K562 (cell line): ENCODE measurements at regions not wholly inside any gene's neighbourhood (a gene's known extent, or its start where the extent isn't known, plus 50 kb on each side); places are given as distances from the start of the nearest gene placed in this dataset.

Source experiments
- ATAC-seq: fragments of 200-7000 bp; cut with Tn5 transposase; 3 replicates; pipeline ENCODE4 v1.9.1; 2020; ENCODE audit warnings: moderate library complexity
- BruUV-seq: library from RNA; stranded (reverse); fragments of 400-500 nt; replicated peaks from 2 replicates; lab custom pipeline; 2021; lab: Mats Ljungman, UMichigan
- CTCF ChIA-PET: fragments of 300-600 bp; formaldehyde crosslinking; extraction: SDS; loops from one replicate; lab custom pipeline; 2021; ENCODE audit warnings: low intra/inter-chr PET ratio; lab: Yijun Ruan, JAX
- POLR2A ChIA-PET: fragments of 300-600, 350-650 bp; sonication (Branson Sonifier 250); formaldehyde crosslinking; extraction: SDS; loops from one replicate; lab custom pipeline; 2021; ENCODE audit warnings: antibody characterized with exemption, inconsistent platforms; lab: Yijun Ruan, JAX
- DNase-seq, 4 experiments: peaks; one replicate each; pipeline versions ENCODE4 v3.0.0 to v3.0.0-alpha.2; 2011 to 2018; ENCODE audit warnings: low spot score in 3 of 4, mixed read lengths in 3 of 4; ENCODE audit errors: extremely low read depth in 1 of 4
- FAIRE-seq: peaks from 2 replicates; lab custom pipeline; 2011; peaks lifted over from hg19 to GRCh38; lab: Jason Lieb, UNC
- H2AFZ ChIP-seq: 2 replicates; pipeline ENCODE4 v1.6.0; 2011; ENCODE audit warnings: low read depth, low read length, control low read depth, inconsistent platforms
- H3K27ac ChIP-seq: fragments of 200-600 bp; 3 replicates; pipeline ENCODE4 v1.8.0; 2011; ENCODE audit warnings: low read depth, mild to moderate bottlenecking, control low read depth, inconsistent platforms, low read length, moderate library complexity, mixed read lengths; ENCODE audit errors: extremely low read depth
- H3K27me3 ChIP-seq, 2 experiments: fragments of 300-600 bp in 1 of 2; 2 replicates in 1 of 2; 3 replicates in 1 of 2; pipeline versions ENCODE4 v1.6.0 to v1.8.0; 2011; ENCODE audit warnings: inconsistent platforms in 2 of 2, low read length in 2 of 2, mild to moderate bottlenecking in 1 of 2, mixed read lengths in 1 of 2, moderate library complexity in 1 of 2; ENCODE audit not compliant: control insufficient read depth in 2 of 2, insufficient read depth in 2 of 2
- H3K36me3 ChIP-seq: fragments of 300-600 bp; 3 replicates; pipeline ENCODE4 v1.8.0; 2011; ENCODE audit warnings: mild to moderate bottlenecking, low read length, inconsistent platforms; ENCODE audit not compliant: control insufficient read depth, insufficient read depth
- H3K4me1 ChIP-seq, 2 experiments: fragments of 200-600 bp in 1 of 2; replicated peaks in 1 of 2; 2 replicates in 1 of 2; 3 replicates in 1 of 2; pipeline versions ENCODE4 v1.5.1 to v1.8.0; 2011; ENCODE audit warnings: inconsistent platforms in 2 of 2, low read length in 2 of 2, mild to moderate bottlenecking in 1 of 2, mixed read lengths in 1 of 2, moderate library complexity in 1 of 2; ENCODE audit not compliant: control insufficient read depth in 2 of 2, insufficient read depth in 2 of 2
- H3K4me2 ChIP-seq: 2 replicates; pipeline ENCODE4 v1.6.1; 2011; ENCODE audit warnings: low read length, control low read depth, inconsistent platforms, mixed read lengths; ENCODE audit not compliant: insufficient read depth
- H3K4me3 ChIP-seq: fragments of 200-600 bp; sonication (generic), shearing (Covaris generic); 2 replicates; pipeline ENCODE4 v1.5.1; 2016; ENCODE audit warnings: control low read depth, inconsistent platforms
- H3K79me2 ChIP-seq: fragments of 200-600 bp; 3 replicates; pipeline ENCODE4 v1.8.0; 2011; ENCODE audit warnings: low read length, inconsistent platforms; ENCODE audit not compliant: control insufficient read depth, insufficient read depth
- H3K9ac ChIP-seq, 2 experiments: 2 replicates each; pipeline versions ENCODE4 v1.6.0 to v1.6.1; 2011; ENCODE audit warnings: low read depth in 2 of 2, low read length in 2 of 2, control low read depth in 1 of 2, inconsistent platforms in 1 of 2, mild to moderate bottlenecking in 1 of 2, mixed read lengths in 1 of 2; ENCODE audit not compliant: insufficient read depth in 1 of 2
- H3K9me1 ChIP-seq: one replicate; pipeline ENCODE4 v1.6.0; 2011; ENCODE audit warnings: inconsistent platforms, mild to moderate bottlenecking, low read length, moderate library complexity; ENCODE audit not compliant: control insufficient read depth, insufficient read depth
- H3K9me3 ChIP-seq: replicated peaks from 2 replicates; pipeline ENCODE4 v1.5.1; 2011; ENCODE audit warnings: low read depth, low read length, inconsistent platforms; ENCODE audit not compliant: control insufficient read depth, insufficient read depth
- H4K20me1 ChIP-seq: replicated peaks from 2 replicates; pipeline ENCODE4 v1.6.1; 2011; ENCODE audit warnings: low read length, inconsistent platforms, mixed read lengths; ENCODE audit not compliant: control insufficient read depth, insufficient read depth
- CBX3 ChIP-seq, 2 experiments: IDR thresholded peaks; 1 replicate in 1 of 2; 2 replicates in 1 of 2; pipeline ENCODE4 v1.6.1; 2012; ENCODE audit warnings: inconsistent platforms in 2 of 2, low read length in 2 of 2, borderline replicate concordance in 1 of 2, control low read depth in 1 of 2
- CEBPG ChIP-seq, 3 experiments: fragments of 200-800 bp in 1 of 3; sonication (Bioruptor generic) in 1 of 3; sonication (generic) in 1 of 3; formaldehyde crosslinking in 1 of 3; IDR thresholded peaks in 2 of 3; conservative IDR thresholded peaks in 1 of 3; 2 replicates each; pipeline versions ENCODE4 v1.6.1 to v1.8.0; 2016 to 2022; ENCODE audit warnings: missing compliant biosample characterization in 2 of 3, missing genetic modification characterization in 2 of 3, mild to moderate bottlenecking in 1 of 3, missing genetic modification reagents in 1 of 3
- ZC3H8 ChIP-seq: fragments of 450-650 bp; IDR thresholded peaks from 2 replicates; pipeline ENCODE4 v1.6.1; 2017
- WGBS: fragments of 100-300 bp; shearing (Covaris generic); methylation state at CpG from one replicate; pipeline ENCODE4 v1.1.6; 2016; ENCODE audit warnings: low coverage, mixed read lengths; ENCODE audit not compliant: insufficient coverage; ENCODE audit errors: missing lambda C conversion rate; 5-methylcytosine and 5-hydroxymethylcytosine counted together
- in situ Hi-C: fragments of 300-500 bp; cut with MboI; formaldehyde crosslinking; loops from 4 replicates; pipeline ENCODE4 v1.15.0; 2018; ENCODE audit warnings: inconsistent platforms, mixed read lengths
- intact Hi-C: fragments of 100-400 bp; cut with micrococcal nuclease; formaldehyde crosslinking; loops from 2 replicates; pipeline ENCODE4 v1.14.2; 2022

GRCh38 chr20:52649727-52650126, 322.4 kb upstream of the TSHZ2 start:
- Histone ChIP-seq H3K27ac (no peak overlapping the region), H3K79me2 (no peaks in the 10 kb centered on the region), H3K36me3 (no peaks in the 10 kb centered on the region), H3K4me1 (no peaks in the 10 kb centered on the region), H4K20me1 (no peaks in the 10 kb centered on the region), H3K9me1 (no peaks in the 10 kb centered on the region), H2AFZ (no peak overlapping the region), H3K4me2 (no peak overlapping the region), H3K27me3 (no peaks in the 10 kb centered on the region)
- no peak for DNase-seq
- ChIA-PET POLR2A (no interaction called here), CTCF (no interaction called here)
- in situ Hi-C loops (no loop called here), intact Hi-C loops (no loop called here)
- no TSS peak for BruUV-seq
- no peak for FAIRE-seq
- ATAC-seq, result no peak
- TF ChIP-seq CEBPG (CRISPR knock-in tag; IDR thresholded peaks at IDR 0.05) (no peak), CEBPG (tag; conservative IDR thresholded peaks at IDR 0.05 in 1 of 2, IDR thresholded peaks at IDR 0.05 in 1 of 2) (peak in 1 of 2 experiments; percentile 22; a peak in 1 of 4 replicates), CBX3 (IDR thresholded peaks at IDR 0.05; ENCODE audit: borderline replicate concordance in 1 of 2, low read length in 2 of 2) (no peak)
- TF ChIP-seq, all 486 proteins: peak for 1
- Histone ChIP-seq H3K9me3 (no peaks in the 10 kb centered on the region), H3K4me3 (no peak overlapping the region), H3K9ac (no peak overlapping the region)

- no peak for DNase-seq
- Histone ChIP-seq H3K27ac (no peak overlapping the region), H3K4me1 (no peaks in the 10 kb centered on the region), H3K79me2 (no peaks in the 10 kb centered on the region), H3K4me3 (no peak overlapping the region), H3K4me2 (no peak overlapping the region), H4K20me1 (no peaks in the 10 kb centered on the region), H3K27me3 (no peaks in the 10 kb centered on the region), H3K9me1 (no peaks in the 10 kb centered on the region), H3K9ac (no peak overlapping the region), H2AFZ (no peak overlapping the region), H3K36me3 (no peaks in the 10 kb centered on the region), H3K9me3 (no peaks in the 10 kb centered on the region)
- no peak for FAIRE-seq
- ChIA-PET POLR2A (no interaction called here), CTCF (no interaction called here)
- in situ Hi-C loops, result no loop called here
- no TSS peak for BruUV-seq
- 6% methylated on average over 1 of the region's 1 CpG for WGBS
- intact Hi-C loops, result no loop called here
- ATAC-seq, result no peak
- TF ChIP-seq CEBPG (CRISPR knock-in tag; IDR thresholded peaks at IDR 0.05), result no peak
- TF ChIP-seq CEBPG (tag; conservative IDR thresholded peaks at IDR 0.05 in 1 of 2, IDR thresholded peaks at IDR 0.05 in 1 of 2), result 0 out of 4 replicates have a peak, but pooled peaks of 1 of the 2 experiments have one; percentile 32
- no peak for TF ChIP-seq ZC3H8
Observed at GRCh38 chr20:52645822-52646221, 326.3 kb upstream of the TSHZ2 start.
